GM06990 (cell line): ENCODE measurements at regions not wholly inside any gene's neighbourhood (a gene's known extent, or its start where the extent isn't known, plus 50 kb on each side); places are given as distances from the start of the nearest gene placed in this dataset.

Experiments
- DNase-seq: peaks from one replicate; pipeline ENCODE4 v3.0.0-alpha.2; 2011; ENCODE audit not compliant: insufficient read length; ENCODE audit errors: extremely low read depth
- H3K27me3 ChIP-seq: replicated peaks from 2 replicates; pipeline ENCODE4 v1.6.0; 2011; ENCODE audit warnings: low read length; ENCODE audit not compliant: control insufficient read depth, insufficient read depth
- H3K36me3 ChIP-seq: 2 replicates; pipeline ENCODE4 v1.5.1; 2011; ENCODE audit warnings: low read length; ENCODE audit not compliant: control insufficient read depth, insufficient read depth
- H3K4me3 ChIP-seq: replicated peaks from 2 replicates; pipeline ENCODE4 v1.5.1; 2011; ENCODE audit warnings: low read depth, mild to moderate bottlenecking, control low read depth, low read length
- TF ChIP-seq, protein P1 (sequence below): IDR thresholded peaks from 2 replicates; pipeline ENCODE4 v1.5.1; 2011; ENCODE audit warnings: low read length, control low read depth, mild to moderate bottlenecking, inconsistent platforms; ENCODE audit not compliant: insufficient read depth, poor library complexity, severe bottlenecking

- DNase-seq, result no peak
- TF ChIP-seq, protein P1, sequence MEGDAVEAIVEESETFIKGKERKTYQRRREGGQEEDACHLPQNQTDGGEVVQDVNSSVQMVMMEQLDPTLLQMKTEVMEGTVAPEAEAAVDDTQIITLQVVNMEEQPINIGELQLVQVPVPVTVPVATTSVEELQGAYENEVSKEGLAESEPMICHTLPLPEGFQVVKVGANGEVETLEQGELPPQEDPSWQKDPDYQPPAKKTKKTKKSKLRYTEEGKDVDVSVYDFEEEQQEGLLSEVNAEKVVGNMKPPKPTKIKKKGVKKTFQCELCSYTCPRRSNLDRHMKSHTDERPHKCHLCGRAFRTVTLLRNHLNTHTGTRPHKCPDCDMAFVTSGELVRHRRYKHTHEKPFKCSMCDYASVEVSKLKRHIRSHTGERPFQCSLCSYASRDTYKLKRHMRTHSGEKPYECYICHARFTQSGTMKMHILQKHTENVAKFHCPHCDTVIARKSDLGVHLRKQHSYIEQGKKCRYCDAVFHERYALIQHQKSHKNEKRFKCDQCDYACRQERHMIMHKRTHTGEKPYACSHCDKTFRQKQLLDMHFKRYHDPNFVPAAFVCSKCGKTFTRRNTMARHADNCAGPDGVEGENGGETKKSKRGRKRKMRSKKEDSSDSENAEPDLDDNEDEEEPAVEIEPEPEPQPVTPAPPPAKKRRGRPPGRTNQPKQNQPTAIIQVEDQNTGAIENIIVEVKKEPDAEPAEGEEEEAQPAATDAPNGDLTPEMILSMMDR, result no peak
- H3K4me3 ChIP-seq, result no peak overlapping the region
- H3K27me3 ChIP-seq, result no peaks in the 10 kb centered on the region
- no peaks in the 10 kb centered on the region for H3K36me3 ChIP-seq
Measured at GRCh38 chr15:29933042-29933803, 111.0 kb upstream of the TJP1 start.

GRCh38 chr15:29926083-29926388, 103.8 kb upstream of the TJP1 start:
- TF ChIP-seq, protein P1, result no peak
- DNase-seq, result no peak
- no peaks in the 10 kb centered on the region for H3K36me3 ChIP-seq
- H3K27me3 ChIP-seq, result no peaks in the 10 kb centered on the region
- H3K4me3 ChIP-seq, result no peak overlapping the region

DNA sequence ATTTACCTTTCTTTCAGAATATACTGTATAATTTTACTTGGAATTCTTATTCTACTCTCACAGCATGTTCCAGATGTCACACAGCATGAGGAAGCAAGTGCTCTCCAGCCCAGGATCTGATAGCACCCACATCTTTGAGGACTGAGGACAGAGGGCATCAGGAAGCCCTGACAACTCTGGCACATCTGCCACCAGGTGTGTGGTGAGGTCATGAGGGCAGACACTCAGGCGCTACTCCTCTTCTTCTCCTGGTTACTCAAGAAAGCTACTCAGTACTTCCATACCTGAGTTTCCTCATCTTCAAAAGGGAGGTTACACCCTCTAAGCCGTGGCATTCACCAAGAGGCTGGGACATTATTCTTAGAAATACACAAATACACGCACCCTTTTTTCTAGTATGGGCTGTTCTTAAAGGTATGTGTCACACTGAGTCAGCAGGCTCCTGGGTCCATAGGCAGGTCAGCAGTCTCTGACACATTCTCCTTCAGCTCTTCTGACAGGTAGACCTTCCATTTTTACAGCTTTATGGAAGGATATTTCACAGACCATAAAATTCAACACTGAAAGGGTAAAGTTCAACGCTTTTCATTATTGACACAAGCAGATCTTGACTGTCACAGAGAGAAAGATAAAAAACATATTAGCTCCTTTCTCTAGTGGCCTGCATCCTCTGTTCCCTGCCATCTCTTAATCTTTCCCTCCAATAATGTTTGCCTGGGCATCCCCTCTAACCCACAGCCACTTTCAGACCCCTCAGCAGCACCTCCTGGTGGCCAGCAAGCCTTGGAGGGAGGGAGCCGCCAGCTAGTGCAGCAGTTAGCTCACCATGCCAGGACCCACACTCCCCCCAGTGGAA, 103.2 kb upstream of the TJP1 start:
- DNase-seq, result no peak
- no peak overlapping the region for H3K4me3 ChIP-seq
- H3K27me3 ChIP-seq, result no peaks in the 10 kb centered on the region
- no peaks in the 10 kb centered on the region for H3K36me3 ChIP-seq
- TF ChIP-seq, protein P1, result peak; percentile 66

GRCh38 chr15:29924750-29925149, 102.5 kb upstream of the TJP1 start:
- DNase-seq, result no peak
- no peak overlapping the region for H3K4me3 ChIP-seq
- TF ChIP-seq, protein P1, result no peak
- H3K27me3 ChIP-seq, result no peaks in the 10 kb centered on the region; the same call in 1 of the 2 replicates
- no peaks in the 10 kb centered on the region for H3K36me3 ChIP-seq

- H3K36me3 ChIP-seq, result no peaks in the 10 kb centered on the region
- TF ChIP-seq, protein P1, result no peak
- no peak for DNase-seq
- no peak overlapping the region for H3K4me3 ChIP-seq
- no peaks in the 10 kb centered on the region; the same call in 1 of the 2 replicates for H3K27me3 ChIP-seq
Measured at GRCh38 chr15:29922191-29922590, 99.9 kb upstream of the TJP1 start.
